Pancreas (tissue), 10 donors: ENCODE measurements at regions not wholly inside any gene's neighbourhood (a gene's known extent, or its start where the extent isn't known, plus 50 kb on each side); places are given as distances from the start of the nearest gene placed in this dataset.
"Not testable (repeated sequence)": the region's sequence is repeated elsewhere in the genome, so short reads cannot be mapped to it uniquely, and the experiment has no call there.

Source experiments
- ATAC-seq, 4 donors: fragments of 200-7000 bp; cut with Tn5 transposase; one replicate each; pipeline versions ENCODE4 v1.8.0 to v1.9.1; 2020; ENCODE audit warnings: mild to moderate bottlenecking in 4 of 4, moderate library complexity in 4 of 4
- DNase-seq, 6 donors: peaks; one replicate each; pipeline ENCODE4 v3.0.0-alpha.2; 2020
- FAIRE-seq: peaks from 2 replicates; lab custom pipeline; 2012; peaks lifted over from hg19 to GRCh38; lab: Jason Lieb, UNC
- H3K27ac ChIP-seq, 4 donors: fragments of 200-600 bp; sonication (generic); 1 replicate in 3 of 4; 2 replicates in 1 of 4; pipeline versions ENCODE4 v1.5.0 to v1.8.0; 2020
- H3K27me3 ChIP-seq, 4 donors: fragments of 200-600 bp; one replicate each; pipeline ENCODE4 v1.8.0; 2021
- H3K36me3 ChIP-seq, 3 donors: fragments of 200-600 bp; sonication (generic) in 1 of 3; one replicate each; pipeline versions ENCODE4 v1.5.0 to v1.8.0; 2020 to 2021
- H3K4me1 ChIP-seq, 3 donors: fragments of 200-600 bp; one replicate each; pipeline ENCODE4 v1.8.0; 2021
- H3K4me3 ChIP-seq, 4 donors: fragments of 200-600 bp; sonication (generic) in 2 of 4; one replicate each; pipeline versions ENCODE4 v1.5.0 to v1.8.0; 2020 to 2021
- H3K9me3 ChIP-seq, 4 donors: fragments of 200-600 bp; one replicate each; pipeline ENCODE4 v1.8.0; 2021
- CTCF ChIP-seq, 4 donors: fragments of 200-600 bp; sonication (generic) in 3 of 4; IDR thresholded peaks; one replicate each; pipeline versions ENCODE4 v1.5.0 to v1.8.0; 2021; ENCODE audit warnings: antibody characterized with exemption in 4 of 4
- WGBS, 2 donors: extraction: QIAGEN DNeasy Blood & Tissue Kit; methylation state at CpG; one replicate each; pipeline ENCODE4 v1.1.7; 2013; 5-methylcytosine and 5-hydroxymethylcytosine counted together
- intact Hi-C, 3 donors: fragments of 100-400 bp; cut with DNase I; formaldehyde crosslinking; loops; one replicate each; pipeline versions ENCODE4 v1.11.1 to v1.14.2; 2022
- donor health status: healthy with polysubstance abuse.
- donor health status: DM: no; HTN: no; CAD: no; lungs with moderate emphysema.
- donor health status: DM: no; HTN: no; CAD: no.
- donor health status: control.
- donor health status: control.
- donor health status: Bipolar disorder and iron deficiency.
- donor health status: DM: yes; HTN: yes; CAD: no.
- donor health status: DM: no; HTN: no; CAD: no.
- donor health status: DM: no; HTN: no; CAD: no.
- donor health status: DM: yes; HTN: yes; CAD: no.

GRCh38 chr5:75886706-75887105 is 169.5 kb upstream of the POC5 start:
- H3K4me3 ChIP-seq, result no peak overlapping the region
- no peak for DNase-seq
- no peaks in the 10 kb centered on the region for H3K4me1 ChIP-seq
- no peaks in the 10 kb centered on the region for H3K36me3 ChIP-seq
- no peak overlapping the region for H3K27ac ChIP-seq
- 77% methylated on average over 2 of the region's 2 CpGs for WGBS, 2 donors
- no peaks in the 10 kb centered on the region for H3K27me3 ChIP-seq
- FAIRE-seq, result no peak
- intact Hi-C loops, result no loop called here
- TF ChIP-seq CTCF (IDR thresholded peaks at IDR 0.05), result no peak
- no peak for ATAC-seq
- H3K9me3 ChIP-seq, result no peaks in the 10 kb centered on the region

- no peaks in the 10 kb centered on the region for H3K36me3 ChIP-seq
- no peak overlapping the region for H3K27ac ChIP-seq
- no peaks in the 10 kb centered on the region for H3K4me1 ChIP-seq
- intact Hi-C loops, result no loop called here
- ATAC-seq (peak in 1 of 4 donors; percentile 39), FAIRE-seq (no peak), DNase-seq (no peak)
- WGBS, 2 donors, result 66 to 70% methylated on average over 2 of the region's 2 CpGs
- TF ChIP-seq CTCF (IDR thresholded peaks at IDR 0.05), result no peak
- H3K9me3 ChIP-seq, result no peaks in the 10 kb centered on the region
- no peaks in the 10 kb centered on the region for H3K27me3 ChIP-seq
- no peak overlapping the region for H3K4me3 ChIP-seq
Measured at GRCh38 chr5:75885849-75886596, 168.8 kb upstream of the POC5 start.

- Histone ChIP-seq H3K4me3 (no peak overlapping the region), H3K36me3 (no peaks in the 10 kb centered on the region), H3K27ac (no peak overlapping the region), H3K27me3 (no peaks in the 10 kb centered on the region), H3K9me3 (no peaks in the 10 kb centered on the region), H3K4me1 (no peaks in the 10 kb centered on the region)
- DNase-seq (no peak), FAIRE-seq (no peak), ATAC-seq (no peak)
- TF ChIP-seq CTCF (IDR thresholded peaks at IDR 0.05), result no peak
- WGBS, 2 donors, result 90 to 93% methylated on average over 1 of the region's 1 CpG
- intact Hi-C loops, result no loop called here
Measured at GRCh38 chr5:75885321-75885720, 168.1 kb upstream of the POC5 start.

GRCh38 chr5:75869891-75870290 is 152.7 kb upstream of the POC5 start:
- Histone ChIP-seq H3K4me3 (no peak overlapping the region), H3K9me3 (no peaks in the 10 kb centered on the region), H3K27ac (no peak overlapping the region), H3K4me1 (no peaks in the 10 kb centered on the region), H3K36me3 (no peaks in the 10 kb centered on the region), H3K27me3 (no peaks in the 10 kb centered on the region)
- no peak for ATAC-seq
- WGBS, 2 donors, result 75 to 78% methylated on average over 2 of the region's 2 CpGs
- no peak for FAIRE-seq
- intact Hi-C loops, result no loop called here
- no peak for DNase-seq
- no peak for TF ChIP-seq CTCF (IDR thresholded peaks at IDR 0.05)

GRCh38 chr5:75862872-75863271 is 145.6 kb upstream of the POC5 start:
- intact Hi-C loops, result no loop called here
- TF ChIP-seq CTCF (IDR thresholded peaks at IDR 0.05), result no peak
- Histone ChIP-seq H3K27ac (no peak overlapping the region), H3K9me3 (no peaks in the 10 kb centered on the region), H3K36me3 (no peaks in the 10 kb centered on the region), H3K4me3 (no peak overlapping the region), H3K4me1 (no peaks in the 10 kb centered on the region), H3K27me3 (no peaks in the 10 kb centered on the region)
- 28 to 33% methylated on average over 5 of the region's 5 CpGs for WGBS, 2 donors
- ATAC-seq, result peak; percentile 54 to 85 (median 64)
- DNase-seq, result peak in 1 of 6 donors; percentile 11
- FAIRE-seq, result no peak

- 85 to 86% methylated on average over 11 of the region's 11 CpGs for WGBS, 2 donors
Measured at GRCh38 chr5:75859621-75860020, 142.4 kb upstream of the POC5 start.

More at GRCh38 chr5:75859621-75860020, 142.4 kb upstream of the POC5 start:
- H3K27ac ChIP-seq, H3K4me1 ChIP-seq, H3K4me3 ChIP-seq, ATAC-seq, H3K36me3 ChIP-seq, DNase-seq, H3K9me3 ChIP-seq, FAIRE-seq, H3K27me3 ChIP-seq, intact Hi-C loops: not testable (repeated sequence)
